Kidney tubule cell (primary cell): ENCODE measurements at regions not wholly inside any gene's neighbourhood (a gene's known extent, or its start where the extent isn't known, plus 50 kb on each side); places are given as distances from the start of the nearest gene placed in this dataset.
A peak's percentile ranks its signal among the peaks of the same experiment; 100 is the strongest.
"Not testable (repeated sequence)": the region's sequence is repeated elsewhere in the genome, so short reads cannot be mapped to it uniquely, and the experiment has no call there.

Experiments
- DNase-seq: peaks from one replicate; pipeline ENCODE4 v3.0.0-alpha.2; 2018; ENCODE audit warnings: low spot score

DNA sequence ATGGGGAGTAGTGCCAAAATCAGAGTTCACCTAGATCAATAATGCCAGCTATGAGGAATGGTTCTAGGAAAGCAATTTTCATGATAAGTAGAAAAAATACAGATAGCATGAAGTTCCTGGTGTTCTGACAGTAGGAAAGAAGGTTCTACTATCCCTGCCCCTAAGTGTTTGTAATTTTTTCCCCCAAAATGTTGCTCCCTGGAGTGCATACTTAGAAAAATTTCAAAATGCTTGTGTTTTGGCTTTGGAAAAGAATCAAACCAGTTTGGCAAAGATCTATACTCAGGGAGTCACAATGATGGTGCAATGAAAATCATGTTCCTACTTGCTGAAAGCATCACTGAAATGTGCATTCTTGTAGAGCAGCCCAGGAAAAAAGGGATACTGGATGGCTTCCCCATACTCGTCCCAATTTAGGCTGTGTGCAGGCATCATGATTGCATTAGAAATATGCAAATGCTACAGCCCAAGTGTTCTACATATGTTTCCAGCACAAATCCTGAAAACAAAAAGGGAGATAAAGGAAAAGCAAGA is 74.7 kb downstream of the LPAR4 start:
- DNase-seq = no peak

DNA sequence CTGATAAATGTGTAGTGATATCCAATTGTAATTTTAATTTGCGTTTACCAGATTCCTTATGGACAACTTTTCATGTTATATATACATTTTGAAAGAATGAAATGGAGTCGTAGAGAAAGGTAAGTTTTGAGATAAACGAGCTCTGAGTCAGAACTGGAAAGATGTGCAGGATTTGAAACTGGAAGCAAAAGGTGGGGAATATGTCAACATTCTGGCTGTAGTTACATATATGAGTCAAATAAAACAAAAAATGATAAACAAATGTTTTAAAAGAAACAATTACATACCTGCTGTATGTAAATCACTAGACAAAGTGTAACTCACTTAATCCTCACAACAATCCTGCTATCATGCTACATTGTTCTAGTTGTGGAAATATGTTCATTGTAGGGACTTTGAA is 84.0 kb downstream of the LPAR4 start:
- no peak for DNase-seq

DNA sequence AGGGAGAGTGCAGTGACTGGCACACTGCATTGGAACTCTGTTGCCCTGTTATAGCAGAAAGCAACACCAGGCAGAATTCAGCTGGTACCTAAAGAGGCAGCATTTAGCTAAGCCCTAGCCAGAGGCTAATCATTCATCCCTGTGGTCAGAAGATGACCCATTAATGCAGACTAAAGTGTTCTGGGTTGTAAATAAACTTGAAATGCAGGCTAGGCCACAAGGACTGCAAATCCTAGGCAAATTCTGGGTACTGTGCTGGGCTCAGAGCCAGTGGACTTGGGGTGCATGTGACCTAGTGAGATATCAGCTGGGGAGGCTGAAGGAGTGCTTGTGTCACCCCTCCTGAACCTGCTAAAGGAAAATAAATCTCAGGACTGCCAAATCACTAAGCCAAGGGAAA is 91.2 kb downstream of the LPAR4 start:
- no peak for DNase-seq

DNA sequence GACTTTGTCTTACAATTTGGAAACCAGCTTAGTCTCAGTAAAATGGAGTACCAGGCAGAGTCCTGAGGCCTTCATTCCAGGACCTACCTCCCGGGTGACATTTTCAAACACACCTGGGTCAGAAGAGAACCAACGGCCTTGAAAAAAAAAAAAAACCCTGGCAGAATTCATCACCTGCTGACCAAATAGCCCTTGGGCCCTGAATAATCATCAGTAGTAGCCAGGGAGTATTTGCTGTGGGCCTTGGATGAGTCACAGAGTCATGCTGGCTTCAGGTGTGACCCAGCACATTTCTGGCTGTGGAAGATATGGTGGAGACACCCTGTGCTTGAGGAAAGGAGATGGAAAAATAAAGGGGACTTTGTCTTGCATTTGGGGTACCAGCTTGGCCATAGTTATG is 92.2 kb downstream of the LPAR4 start:
- DNase-seq = no peak

DNA sequence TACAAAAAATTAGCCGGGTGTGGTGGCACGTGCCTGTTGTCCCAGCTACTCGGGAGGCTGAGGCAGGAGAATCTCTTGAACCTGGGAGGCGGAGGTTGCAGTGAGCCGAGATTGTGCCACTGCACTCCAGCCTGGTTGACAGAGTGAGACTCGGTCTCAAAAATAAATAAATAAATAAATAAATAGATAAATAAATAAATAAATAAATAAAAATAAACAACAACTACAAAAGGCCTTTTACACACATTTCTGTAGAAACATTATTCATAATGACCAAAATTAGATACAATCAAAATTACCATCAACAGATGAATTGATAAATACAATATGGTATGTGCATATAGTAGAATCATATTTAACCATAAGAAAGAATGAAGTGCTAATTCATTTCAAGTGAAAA is 96.7 kb downstream of the LPAR4 start:
- not testable (repeated sequence) for DNase-seq

DNA sequence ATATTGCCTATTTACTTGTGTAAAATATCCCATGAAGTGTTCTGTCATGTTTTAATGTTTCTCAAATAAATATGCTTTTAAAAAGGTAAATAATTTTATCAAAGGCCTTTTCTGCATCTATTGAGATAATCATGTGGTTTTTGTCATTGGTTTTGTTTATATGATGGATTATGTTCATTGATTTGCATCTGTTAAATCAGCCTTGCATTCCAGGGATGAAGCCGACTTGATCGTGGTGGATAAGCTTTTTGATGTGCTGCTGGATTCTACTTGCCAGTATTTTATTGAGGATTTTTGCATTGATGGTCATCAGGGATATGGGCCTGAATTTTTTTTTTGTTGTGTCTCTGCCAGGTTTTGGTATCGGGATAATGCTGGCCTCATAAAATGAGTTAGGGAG is 63.9 kb upstream of the P2RY10 start:
- DNase-seq = not testable (repeated sequence)

DNA sequence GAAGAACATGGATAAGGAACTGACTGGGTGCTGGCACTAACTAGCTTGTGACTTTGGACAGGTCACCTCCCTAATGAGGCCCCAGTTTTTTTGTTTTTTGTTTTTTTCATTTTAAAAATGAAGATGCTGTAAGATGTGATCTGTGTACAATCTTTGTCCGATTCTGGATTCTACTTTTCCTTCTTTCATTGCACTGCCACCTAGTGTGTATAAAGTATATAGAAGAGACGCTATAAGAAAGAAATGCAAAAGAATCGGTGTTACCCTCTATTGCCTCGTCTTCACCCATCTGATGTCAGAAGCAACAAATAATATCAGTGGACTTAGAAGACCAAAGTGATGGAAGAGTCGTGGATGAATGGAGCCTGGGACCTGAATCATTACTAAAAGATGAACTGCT is 58.6 kb upstream of the P2RY10 start:
- DNase-seq = peak; percentile 3
